WI38 (cell line): ENCODE measurements at regions not wholly inside any gene's neighbourhood (a gene's known extent, or its start where the extent isn't known, plus 50 kb on each side); places are given as distances from the start of the nearest gene placed in this dataset.

Experiments used
- H3K4me3 ChIP-seq: 2 replicates; pipeline ENCODE4 v1.5.1; 2011; ENCODE audit warnings: low read depth, mild to moderate bottlenecking, control low read depth, low read length
- TF ChIP-seq, protein P1 (sequence below): IDR thresholded peaks from 2 replicates; pipeline ENCODE4 v1.5.1; 2012; ENCODE audit warnings: low read depth, mild to moderate bottlenecking, control low read depth, low read length

- no peak overlapping the region for H3K4me3 ChIP-seq
- TF ChIP-seq, protein P1, sequence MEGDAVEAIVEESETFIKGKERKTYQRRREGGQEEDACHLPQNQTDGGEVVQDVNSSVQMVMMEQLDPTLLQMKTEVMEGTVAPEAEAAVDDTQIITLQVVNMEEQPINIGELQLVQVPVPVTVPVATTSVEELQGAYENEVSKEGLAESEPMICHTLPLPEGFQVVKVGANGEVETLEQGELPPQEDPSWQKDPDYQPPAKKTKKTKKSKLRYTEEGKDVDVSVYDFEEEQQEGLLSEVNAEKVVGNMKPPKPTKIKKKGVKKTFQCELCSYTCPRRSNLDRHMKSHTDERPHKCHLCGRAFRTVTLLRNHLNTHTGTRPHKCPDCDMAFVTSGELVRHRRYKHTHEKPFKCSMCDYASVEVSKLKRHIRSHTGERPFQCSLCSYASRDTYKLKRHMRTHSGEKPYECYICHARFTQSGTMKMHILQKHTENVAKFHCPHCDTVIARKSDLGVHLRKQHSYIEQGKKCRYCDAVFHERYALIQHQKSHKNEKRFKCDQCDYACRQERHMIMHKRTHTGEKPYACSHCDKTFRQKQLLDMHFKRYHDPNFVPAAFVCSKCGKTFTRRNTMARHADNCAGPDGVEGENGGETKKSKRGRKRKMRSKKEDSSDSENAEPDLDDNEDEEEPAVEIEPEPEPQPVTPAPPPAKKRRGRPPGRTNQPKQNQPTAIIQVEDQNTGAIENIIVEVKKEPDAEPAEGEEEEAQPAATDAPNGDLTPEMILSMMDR, result no peak
These were observed 266.5 kb upstream of the KLF4 start for GRCh38 chr9:107756091-107756490.

- TF ChIP-seq, protein P1, result no peak
- no peak overlapping the region for H3K4me3 ChIP-seq
These were observed 265.7 kb upstream of the KLF4 start for GRCh38 chr9:107755246-107755645.

GRCh38 chr9:107751567-107752210, 262.1 kb upstream of the KLF4 start:
- TF ChIP-seq, protein P1, result no peak
- no peak overlapping the region for H3K4me3 ChIP-seq

- H3K4me3 ChIP-seq, result no peak overlapping the region
- TF ChIP-seq, protein P1, result no peak
These were observed 261.4 kb upstream of the KLF4 start for GRCh38 chr9:107750741-107751566.

GRCh38 chr9:107749787-107750444, 260.3 kb upstream of the KLF4 start:
- no peak overlapping the region for H3K4me3 ChIP-seq
- TF ChIP-seq, protein P1, result no peak

- no peak overlapping the region for H3K4me3 ChIP-seq
- TF ChIP-seq, protein P1, result no peak
These were observed 255.3 kb upstream of the KLF4 start for GRCh38 chr9:107744873-107745272.
